ENCODE measurements at regions not wholly inside any gene's neighbourhood (a gene's known extent, or its start where the extent isn't known, plus 50 kb on each side); places are given as distances from the start of the nearest gene placed in this dataset.

DNA sequence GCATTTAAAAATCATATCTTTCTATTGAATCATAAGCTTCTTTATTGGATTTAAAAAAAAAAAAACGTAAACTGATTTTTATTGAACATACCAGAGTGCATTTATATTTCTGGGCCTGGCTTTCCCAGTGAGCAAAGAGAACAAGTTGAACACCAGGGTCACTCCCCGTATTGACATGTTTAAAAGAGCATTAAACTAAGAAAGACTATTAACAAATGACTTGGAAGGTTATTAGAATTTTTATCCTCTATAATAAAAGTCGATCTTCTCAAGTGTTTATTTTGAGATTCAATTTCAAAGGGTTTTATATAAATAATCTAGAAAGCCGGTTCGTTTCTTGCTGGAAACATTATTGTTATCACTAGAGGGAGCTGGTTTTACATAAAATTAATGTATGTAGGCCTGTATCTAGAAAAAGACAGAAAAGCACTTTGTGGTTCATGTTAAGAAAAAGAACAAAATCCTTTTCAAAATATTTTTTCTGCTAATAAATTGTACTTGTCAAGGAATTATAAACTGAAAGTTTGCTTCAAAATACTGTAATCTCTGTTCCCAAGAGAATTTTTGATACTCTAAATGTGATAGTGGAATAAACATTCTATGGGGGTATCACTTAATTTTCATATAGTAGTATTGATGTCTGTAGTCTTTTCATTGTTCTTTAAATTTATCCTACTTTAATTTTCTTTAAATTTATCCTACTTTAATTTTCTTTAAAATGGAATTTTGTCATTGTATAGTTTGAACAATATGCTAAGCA is 321.8 kb upstream of the MME start:
- peak; percentile 1 to 75 (median 17) for DNase-seq

GRCh38 chr3:154753101-154753500 is 323.1 kb upstream of the GPR149 start:
- no peak for DNase-seq

GRCh38 chr3:154749514-154749913 is 319.5 kb upstream of the GPR149 start:
- DNase-seq, result no peak

DNA sequence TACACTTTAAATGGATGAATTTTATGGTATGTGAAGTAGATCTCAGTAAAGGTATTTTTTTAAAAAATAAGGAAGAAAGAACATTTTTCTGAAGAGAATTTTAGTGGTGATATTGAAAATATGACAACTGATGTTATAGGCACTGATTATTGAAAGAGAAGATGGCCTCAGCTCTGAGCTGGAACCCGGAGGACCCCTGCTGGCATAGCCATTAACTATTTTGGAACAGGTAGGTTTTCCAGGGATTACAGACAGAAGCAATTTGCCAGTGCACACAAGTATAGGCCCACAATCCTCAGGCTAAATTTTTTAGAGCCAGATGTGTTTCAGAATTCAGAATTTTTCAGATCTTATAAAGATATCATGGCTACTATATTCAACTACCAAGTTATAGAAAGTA is 315.9 kb upstream of the GPR149 start:
- no peak for DNase-seq

DNA sequence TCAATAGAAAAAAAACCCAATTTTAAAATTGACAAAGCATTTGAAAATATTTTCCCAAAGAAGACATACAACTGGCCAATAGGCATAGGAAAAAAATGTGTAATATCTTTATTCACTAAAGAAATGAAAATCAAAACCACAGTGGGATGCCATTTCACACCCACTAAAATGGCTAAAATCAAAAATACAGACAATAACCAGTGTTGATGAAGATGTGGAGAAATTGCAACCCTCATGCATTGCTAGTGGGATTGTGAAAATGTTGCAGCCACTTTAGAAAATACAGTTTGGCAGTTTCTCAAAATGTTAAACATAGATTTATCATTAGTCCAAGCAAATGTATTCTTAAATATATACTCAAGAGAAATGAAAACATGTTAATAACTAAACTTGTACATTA is 315.1 kb upstream of the GPR149 start:
- DNase-seq, result no peak

GRCh38 chr3:154743418-154743817 is 313.4 kb upstream of the GPR149 start:
- DNase-seq, result no peak

DNA sequence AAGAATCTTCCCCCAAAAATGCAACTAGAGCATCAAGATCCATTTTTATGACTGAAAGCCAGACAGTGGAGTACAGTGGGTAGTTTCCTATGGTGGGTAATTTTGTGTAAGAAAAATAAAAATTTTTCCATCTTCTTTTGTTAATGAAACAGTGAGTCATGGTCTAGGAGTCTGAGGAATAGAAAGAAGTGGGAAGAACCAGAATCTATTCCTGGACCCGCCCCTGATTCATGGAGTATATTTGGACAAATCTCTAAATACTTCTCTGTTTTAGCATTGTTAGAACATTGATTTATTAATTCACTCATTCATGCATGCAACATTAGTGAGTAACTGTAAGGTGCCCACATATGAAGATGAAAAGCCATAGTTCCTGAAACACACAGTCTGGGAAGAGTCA is 304.5 kb upstream of the GPR149 start:
- DNase-seq, result no peak

- DNase-seq, result peak; percentile 31 to 83 (median 65)
Observed at GRCh38 chr3:154730186-154730585, 300.2 kb upstream of the GPR149 start.

DNA sequence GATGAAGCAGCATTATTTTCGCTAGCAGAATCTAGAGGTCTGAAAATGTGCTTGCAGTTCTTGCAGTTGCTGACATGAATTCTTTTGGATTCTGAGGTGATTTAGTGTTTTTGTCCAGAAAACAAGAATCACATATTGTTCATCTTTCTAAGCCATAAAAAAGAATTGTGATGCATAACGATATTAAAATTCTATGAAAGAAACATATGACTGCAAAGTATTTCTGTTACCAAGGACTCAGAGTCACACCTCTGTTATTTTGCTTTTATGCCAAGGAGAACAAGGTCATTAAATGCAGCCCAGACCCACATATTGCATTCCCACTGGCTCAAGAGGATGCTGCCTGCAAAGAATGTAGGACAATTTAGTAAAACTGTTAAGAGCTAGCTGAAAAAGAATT is 299.8 kb upstream of the GPR149 start:
- DNase-seq, result peak in 1 of 3 experiments; percentile 34

DNA sequence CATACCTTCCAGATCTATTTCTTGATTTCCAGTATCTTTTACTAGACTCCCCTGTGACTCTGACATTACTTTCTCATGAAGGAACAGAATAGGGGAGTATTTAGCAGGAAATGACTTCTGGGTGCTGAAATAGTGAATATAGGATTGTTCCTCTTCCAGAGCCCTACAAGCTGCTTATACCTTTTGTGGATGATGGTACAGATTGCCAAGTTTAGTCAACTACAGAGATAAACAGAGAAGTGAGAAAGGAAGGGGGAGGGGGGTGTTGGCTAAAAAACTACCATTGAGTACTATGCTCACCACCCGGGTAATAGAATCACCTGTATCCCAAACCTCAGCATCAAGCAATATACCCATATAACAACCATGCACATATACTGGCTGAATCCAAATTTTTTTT is 298.3 kb upstream of the GPR149 start:
- DNase-seq, result no peak

- DNase-seq, result no peak
Observed at GRCh38 chr3:154720921-154721320, 290.9 kb upstream of the GPR149 start.

GRCh38 chr3:154718053-154718452 is 288.1 kb upstream of the GPR149 start:
- DNase-seq, result no peak

GRCh38 chr3:154716170-154716569 is 286.2 kb upstream of the GPR149 start:
- no peak for DNase-seq

- no peak for DNase-seq
Observed at GRCh38 chr3:154708554-154708953, 278.6 kb upstream of the GPR149 start.

DNA sequence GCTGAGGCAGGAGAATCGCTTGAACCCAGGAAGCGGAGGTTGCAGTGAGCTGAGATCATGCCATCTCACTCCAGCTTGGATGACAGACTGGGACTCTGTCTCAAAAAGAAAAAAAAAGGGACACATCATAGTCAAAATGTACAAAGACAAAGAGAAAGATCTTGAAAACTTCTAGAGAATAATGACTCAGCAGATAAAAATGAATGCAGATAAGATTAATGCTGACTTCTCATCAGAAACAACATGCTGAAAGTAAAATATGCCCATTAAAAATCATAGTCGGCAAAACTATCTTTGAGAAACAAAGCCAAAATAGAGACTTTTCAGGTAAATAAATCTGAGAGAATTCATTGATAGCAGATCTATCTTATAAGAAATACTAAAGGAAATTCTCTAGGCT is 271.1 kb upstream of the GPR149 start:
- no peak for DNase-seq

GRCh38 chr3:154690413-154690812 is 260.4 kb upstream of the GPR149 start:
- no peak for DNase-seq

- peak in 1 of 3 experiments; percentile 18 for DNase-seq
Observed at GRCh38 chr3:154684440-154684839, 254.4 kb upstream of the GPR149 start.

DNA sequence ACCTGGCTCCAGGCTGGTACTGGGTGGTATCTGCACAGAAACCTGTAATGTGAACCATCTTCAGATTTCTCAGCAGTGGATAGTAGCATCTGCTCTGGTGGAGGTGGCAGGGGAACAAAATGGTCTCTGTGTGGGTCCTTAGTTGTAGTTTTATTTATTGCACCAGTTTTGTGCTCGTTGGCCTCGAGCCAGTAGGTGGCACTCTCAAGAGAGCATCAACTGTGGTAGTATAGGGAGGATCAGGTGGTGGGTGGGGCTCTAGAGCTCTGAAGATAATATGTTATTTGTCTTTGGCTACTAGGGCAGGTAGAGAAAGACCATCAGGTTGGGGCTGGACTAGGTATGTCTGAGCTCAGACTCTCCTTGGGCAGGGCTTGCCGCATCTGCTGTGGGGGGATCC is 254.0 kb upstream of the GPR149 start:
- DNase-seq, result peak in 1 of 3 experiments; percentile 18

GRCh38 chr3:154678041-154678654 is 248.2 kb upstream of the GPR149 start:
- no peak for DNase-seq

DNA sequence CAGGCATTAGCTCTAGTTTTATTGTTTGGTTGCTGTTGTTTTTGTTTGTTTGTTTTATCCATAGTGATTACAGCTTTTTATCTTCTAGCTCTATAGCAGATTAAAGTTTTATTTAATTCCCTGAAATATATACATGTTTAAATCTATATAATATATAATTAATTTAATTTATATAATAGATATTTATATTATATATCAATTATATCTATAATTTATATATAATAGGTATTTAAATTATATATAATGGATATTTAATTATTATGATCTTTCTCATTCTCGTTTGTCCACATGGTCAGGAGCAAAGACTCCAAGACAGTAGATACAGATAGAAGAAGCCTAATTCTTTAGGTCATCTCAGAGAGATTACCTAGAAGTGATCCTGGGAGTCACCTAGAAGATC is 238.8 kb upstream of the GPR149 start:
- no peak for DNase-seq

DNA sequence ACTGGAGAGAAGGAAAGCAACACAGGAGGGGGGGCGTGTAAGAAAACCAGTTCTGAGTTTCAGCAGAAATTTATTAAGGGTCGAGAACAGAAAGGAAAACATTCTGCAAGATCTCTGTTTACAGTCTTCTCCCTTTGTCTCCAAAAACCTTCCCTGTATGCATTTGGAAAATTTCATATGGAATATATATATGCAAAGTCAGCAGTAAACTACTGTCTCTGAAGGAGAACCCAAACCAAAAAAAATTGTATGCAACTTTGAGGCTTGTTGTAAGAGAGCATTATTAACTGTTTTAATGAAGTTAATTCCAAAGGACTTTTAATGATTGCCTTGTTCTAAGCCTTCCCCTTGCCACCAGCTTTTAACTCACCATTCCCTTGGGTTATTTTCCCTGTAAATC is 238.2 kb upstream of the GPR149 start:
- no peak for DNase-seq

DNA sequence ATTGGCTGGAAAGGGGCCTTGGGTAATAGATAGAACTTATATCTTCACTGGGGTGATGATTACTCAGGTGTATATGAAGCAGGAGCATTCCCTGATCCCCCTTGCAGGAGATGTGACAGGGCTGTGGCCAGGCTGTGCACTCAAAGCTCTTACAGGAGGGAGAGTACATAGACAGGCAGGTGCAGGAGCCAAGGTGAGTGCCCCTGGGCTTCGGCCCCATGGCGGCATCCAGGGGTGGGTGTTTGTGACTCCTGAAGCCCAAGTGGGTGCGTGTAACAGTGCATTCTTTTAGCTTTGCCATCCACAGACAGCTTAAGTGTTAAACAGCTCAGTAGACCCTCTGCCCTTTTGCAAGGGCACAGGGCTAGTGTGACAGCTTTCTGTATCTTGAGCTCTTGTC is 236.6 kb upstream of the GPR149 start:
- no peak for DNase-seq

DNA sequence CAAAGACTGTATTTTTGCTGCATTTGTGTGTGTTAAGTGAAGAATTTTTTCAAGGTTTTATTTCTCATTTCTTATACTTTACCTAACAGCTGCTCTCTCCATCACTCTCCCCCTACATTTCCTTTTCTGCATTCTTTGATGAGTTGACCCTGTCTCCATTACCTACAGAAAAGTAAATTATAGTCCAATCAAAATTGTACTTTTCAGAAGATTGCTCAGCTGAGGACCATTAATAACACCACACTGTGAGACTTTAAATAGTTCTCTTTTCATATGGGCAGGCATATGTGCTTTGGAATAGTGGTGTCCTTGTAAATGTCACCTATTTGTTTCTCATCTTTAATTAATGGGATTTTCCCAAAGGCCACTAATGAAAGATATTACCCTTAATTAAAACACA is 234.7 kb upstream of the GPR149 start:
- no peak for DNase-seq

GRCh38 chr3:154662851-154663250 is 232.9 kb upstream of the GPR149 start:
- DNase-seq, result no peak

DNA sequence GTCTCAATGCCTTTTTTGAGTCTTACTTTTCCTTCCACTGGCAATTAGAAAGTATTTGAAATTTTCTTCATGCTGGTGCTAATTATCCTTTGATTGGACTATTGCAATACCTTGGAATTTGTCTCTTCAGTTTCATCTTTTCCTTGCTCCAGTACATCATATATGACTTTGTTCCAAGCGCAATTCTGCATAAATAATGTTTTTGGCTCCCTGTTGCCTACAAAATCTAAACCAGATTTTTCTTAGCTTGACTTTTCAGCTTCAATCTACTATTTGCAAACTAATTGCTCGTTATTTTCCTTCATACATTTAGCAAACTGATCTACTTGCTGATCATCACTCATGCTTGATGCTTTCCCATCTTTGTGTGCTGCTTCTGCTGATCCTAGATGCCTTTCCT is 230.8 kb upstream of the GPR149 start:
- DNase-seq, result no peak

All from NCI-H1417 (cell line).